ENCODE measurements at regions not wholly inside any gene's neighbourhood (a gene's known extent, or its start where the extent isn't known, plus 50 kb on each side); places are given as distances from the start of the nearest gene placed in this dataset.

DNA sequence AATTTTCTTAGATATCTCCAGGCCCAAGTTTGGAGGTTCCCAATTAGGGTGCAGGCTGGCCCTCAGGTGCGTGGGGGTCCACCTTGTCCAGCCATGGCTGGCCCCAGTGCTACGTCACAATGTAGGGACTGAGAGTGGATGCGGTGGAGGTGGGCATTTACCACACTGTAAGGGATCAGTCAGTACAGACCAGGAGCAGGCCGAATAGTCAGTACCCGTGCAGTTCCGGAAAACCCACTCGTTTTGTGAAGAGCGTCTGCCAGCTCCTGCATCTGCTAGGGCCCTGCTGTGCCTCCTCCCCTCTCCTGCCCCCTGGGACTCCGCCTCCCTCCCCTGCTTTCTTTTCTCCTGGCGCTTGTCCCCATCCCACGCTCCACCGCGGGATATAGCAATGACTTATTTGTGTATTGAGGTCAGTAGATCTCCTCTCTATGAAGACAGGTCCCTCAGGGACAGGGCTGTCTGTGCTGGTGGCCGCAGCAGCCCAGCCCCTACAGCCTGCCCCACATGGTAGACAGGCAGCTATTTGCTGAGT lies 50.4 kb upstream of the SEPTIN5 start:
- no peak for DNase-seq

DNA sequence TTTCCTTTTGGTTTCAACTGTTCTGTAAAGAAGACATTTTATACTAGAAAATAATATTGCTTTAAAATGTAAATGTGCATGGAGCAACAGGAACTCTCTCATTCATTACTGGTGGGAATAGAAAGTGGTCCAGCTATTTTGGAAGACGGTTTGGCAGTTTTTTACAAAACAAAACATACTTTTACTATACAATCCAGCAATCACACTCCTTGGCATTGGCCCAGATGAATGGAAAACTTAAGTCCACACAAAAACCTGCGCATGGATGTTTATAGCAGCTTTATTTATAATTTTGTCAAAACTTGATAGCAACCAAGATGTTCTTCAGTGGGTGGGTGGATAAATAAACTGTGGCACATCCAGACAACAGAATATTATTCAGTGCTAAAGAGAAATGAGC lies 49.9 kb upstream of the SEPTIN5 start:
- no peak for DNase-seq

All from islet precursor cell (in vitro differentiated cells).